Activated CD8-positive, alpha-beta memory T cell treated with anti-CD3 and anti-CD28 coated beads for 36 hours (primary cell): ENCODE measurements at regions not wholly inside any gene's neighbourhood (a gene's known extent, or its start where the extent isn't known, plus 50 kb on each side); places are given as distances from the start of the nearest gene placed in this dataset.

Source experiments
- CTCF ChIA-PET: fragments of 350-600 bp; sonication (Branson Sonifier 250); formaldehyde crosslinking; loops from one replicate; lab custom pipeline; 2021; ENCODE audit warnings: antibody characterized with exemption; lab: Charles Lee
- POLR2A ChIA-PET: fragments of 350-600 bp; sonication (Branson Sonifier 250); formaldehyde crosslinking; loops from one replicate; lab custom pipeline; 2021; ENCODE audit warnings: antibody characterized with exemption; lab: Charles Lee

DNA sequence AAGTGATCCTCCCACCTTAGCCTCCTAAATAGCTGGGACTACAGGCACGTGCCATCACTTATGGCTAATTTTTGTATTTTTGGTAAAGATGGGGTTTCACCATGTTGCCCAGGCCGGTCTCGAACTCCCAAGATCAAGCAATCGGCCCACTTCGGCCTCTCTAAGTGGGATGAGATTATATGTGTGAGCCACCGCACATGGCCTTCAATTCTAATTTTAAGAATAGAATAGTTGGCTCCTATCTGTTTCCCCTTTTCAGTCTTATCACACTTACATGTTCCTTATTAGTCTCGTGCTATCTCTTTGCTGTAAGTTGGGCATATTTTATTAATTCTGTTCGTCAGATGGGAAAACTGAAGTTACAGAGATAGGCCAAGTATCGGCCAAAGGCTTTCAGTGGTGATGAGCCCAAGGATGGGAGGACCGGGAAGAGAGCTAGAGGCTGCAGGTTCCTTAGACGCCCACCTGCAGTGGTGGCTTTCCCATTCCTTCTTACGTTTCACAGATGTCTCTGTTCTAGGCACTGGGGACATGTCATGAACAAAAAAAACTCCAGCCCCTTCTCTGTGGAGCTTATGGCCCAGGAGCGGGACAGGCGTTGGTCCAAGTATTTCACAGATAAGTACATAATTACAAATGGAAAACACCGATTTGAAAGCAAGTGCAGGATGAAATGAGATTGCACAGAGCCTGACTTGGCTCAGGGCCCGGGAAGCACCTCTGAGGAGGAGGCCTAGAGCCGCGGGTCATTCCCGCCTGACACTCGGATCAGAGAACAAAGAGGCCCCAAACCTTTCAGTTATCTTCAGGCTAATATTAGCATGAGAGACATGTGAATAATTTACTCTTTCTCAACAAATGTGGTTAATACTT, 91.1 kb upstream of the KLF13 start:
- ChIA-PET CTCF (no interaction called here), POLR2A (no interaction called here)

DNA sequence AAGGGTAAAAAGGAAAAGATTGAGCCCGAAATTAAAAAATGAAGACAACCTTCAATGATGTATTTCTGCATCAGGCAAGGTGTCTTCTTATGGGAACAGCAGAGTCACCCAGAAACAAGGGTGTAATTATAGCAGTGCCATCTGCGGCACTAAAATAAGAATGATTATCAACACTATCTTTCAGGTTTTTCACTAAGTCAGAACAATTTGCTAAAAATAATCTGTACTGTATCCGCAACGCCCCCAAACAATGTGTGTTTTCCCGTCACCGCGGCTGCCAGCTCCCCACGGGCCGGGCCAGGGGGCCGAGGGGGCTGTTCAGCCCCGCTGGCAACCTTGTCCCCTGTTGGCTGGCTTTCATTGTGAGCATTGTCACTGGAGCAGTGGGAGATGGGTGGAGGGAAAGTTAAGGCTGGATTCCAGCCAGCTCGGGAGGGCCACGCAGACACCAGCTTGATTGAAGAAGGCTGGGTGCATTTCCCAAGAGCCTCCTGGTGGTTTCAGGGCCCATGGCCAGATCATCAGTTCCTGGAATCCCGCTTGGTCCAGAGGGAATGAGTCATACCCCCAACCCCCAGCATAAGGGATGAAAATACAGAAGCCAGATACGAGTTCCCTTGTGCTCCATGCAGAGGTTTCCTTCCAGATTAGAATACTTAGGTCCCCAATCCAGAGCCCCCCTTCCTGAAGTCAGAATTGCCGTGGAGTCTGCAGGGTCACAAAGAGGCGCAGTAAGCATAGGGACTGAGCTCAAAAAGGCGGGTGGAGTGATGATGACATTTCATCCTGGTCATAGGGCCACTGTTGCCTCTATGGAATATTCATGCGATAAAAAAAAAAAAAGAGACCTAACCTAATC, 90.2 kb upstream of the KLF13 start:
- POLR2A ChIA-PET = interaction anchor here (0.6 kb wide), 1 partner anchor 153 kb away, joined by 4 read pairs; no protein-coding TSS in a partner anchor
- CTCF ChIA-PET = interaction anchor here (0.7 kb wide), 1 partner anchor 67 kb away, joined by 4 read pairs; no protein-coding TSS in a partner anchor

GRCh38 chr15:31237043-31237324, 89.7 kb upstream of the KLF13 start:
- CTCF ChIA-PET = interaction anchor here (0.7 kb wide), 1 partner anchor 66 kb away, joined by 4 read pairs; no protein-coding TSS in a partner anchor
- POLR2A ChIA-PET = interaction anchor here (0.6 kb wide), 1 partner anchor 152 kb away, joined by 4 read pairs; no protein-coding TSS in a partner anchor

DNA sequence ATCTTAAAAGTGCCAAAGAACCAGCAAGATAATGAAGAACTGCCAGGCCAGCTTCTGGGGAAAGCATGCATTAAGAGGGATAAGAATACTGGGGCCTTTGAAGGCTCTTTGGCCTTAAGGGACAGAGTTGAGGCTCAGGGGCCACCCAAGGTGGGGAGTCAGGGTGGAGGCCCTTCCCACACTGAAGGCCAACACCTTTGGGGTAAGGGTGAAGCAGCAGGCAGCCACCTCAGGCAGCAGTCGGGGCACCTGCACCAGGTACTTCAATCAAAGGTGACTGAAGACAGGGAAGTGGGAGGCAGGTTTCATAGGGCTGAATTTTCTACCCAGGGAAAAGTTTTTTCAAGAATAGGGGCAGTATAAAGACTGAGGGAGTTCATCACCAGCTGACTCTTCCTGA, 87.7 kb upstream of the KLF13 start:
- POLR2A ChIA-PET = no interaction called here
- CTCF ChIA-PET = interaction anchor here (0.6 kb wide), 1 partner anchor 18 kb away, joined by 4 read pairs; no protein-coding TSS in a partner anchor

- ChIA-PET CTCF (no interaction called here), POLR2A (no interaction called here)
Observed at GRCh38 chr15:31239409-31239808, 87.2 kb upstream of the KLF13 start.

DNA sequence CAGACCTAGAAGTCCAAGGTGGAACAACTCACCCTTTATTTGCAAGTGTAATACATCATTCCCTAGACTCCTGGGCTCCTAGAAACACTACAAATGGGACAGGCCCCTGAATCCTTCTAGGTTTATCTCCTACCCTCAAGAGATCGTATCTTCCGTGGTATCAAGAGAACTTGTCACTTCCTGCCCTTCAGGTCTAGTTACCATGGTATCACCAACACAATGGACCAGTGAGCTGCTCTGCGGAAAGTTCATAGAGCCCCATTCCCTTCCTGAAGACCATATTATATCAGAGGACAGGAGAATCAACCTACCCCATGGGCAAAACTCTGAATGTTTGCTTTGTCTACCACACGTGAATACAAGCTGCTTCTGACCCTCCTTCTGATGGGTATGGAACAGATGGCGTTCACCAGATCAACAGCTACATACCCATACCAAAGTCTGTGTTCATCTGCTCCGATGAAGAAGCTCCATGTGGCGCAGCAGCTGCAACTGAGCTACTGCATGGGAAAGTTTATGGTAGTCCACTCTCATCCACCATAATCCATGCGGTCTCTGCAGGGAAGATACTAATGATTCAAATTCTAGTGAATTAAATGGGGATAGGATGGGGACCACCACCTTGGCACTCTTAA, 84.6 kb upstream of the KLF13 start:
- ChIA-PET CTCF (no interaction called here), POLR2A (interaction anchor here (1.5 kb wide), 1 partner anchor 22 kb away, joined by 3 read pairs; no protein-coding TSS in a partner anchor)

DNA sequence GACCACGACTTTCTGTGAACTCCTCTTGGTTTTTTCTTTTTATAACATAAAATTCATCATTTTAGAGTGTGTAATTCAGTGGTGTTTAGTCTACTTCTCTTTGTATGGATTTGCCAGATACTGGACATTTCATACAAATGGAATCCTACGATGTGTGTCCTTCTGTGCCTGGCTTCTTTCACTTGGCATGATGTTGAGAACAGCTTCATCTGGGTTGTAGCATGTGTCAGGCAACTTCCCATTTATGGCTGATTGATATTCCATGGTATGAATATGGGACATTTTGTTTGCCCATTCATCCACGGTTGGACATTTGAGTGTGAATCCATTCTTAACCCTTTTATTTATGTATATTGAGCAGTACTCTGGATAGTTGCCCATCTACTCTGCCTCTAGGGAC, 82.7 kb upstream of the KLF13 start:
- POLR2A ChIA-PET = no interaction called here
- CTCF ChIA-PET = no interaction called here

GRCh38 chr15:31245135-31245689, 81.4 kb upstream of the KLF13 start:
- POLR2A ChIA-PET = no interaction called here

GRCh38 chr15:31245756-31246155, 80.9 kb upstream of the KLF13 start:
- ChIA-PET POLR2A (no interaction called here), CTCF (no interaction called here)

More at GRCh38 chr15:31245135-31245689, 81.4 kb upstream of the KLF13 start:
- CTCF ChIA-PET = no interaction called here

DNA sequence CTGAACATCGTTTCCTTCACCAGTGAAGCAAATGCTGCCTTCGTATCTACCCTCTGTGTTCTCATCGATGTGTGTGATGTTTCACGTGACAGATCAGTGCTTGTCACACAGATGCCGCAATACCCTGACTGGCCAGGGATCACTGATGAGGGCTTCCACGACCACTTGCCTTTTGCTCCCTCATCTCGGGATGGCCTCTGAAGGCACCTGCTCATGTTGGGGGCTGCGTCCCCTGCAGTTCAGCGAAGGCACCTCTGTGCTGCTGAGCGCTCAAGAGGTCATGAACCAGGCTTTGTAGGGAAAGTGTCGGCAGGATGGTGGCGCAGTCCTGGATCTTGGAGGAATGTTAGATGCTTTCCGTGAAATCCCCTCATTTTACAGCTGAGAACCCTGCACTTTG, 79.2 kb upstream of the KLF13 start:
- CTCF ChIA-PET = no interaction called here
- POLR2A ChIA-PET = no interaction called here

GRCh38 chr15:31248263-31248662, 78.4 kb upstream of the KLF13 start:
- POLR2A ChIA-PET = no interaction called here
- CTCF ChIA-PET = no interaction called here

DNA sequence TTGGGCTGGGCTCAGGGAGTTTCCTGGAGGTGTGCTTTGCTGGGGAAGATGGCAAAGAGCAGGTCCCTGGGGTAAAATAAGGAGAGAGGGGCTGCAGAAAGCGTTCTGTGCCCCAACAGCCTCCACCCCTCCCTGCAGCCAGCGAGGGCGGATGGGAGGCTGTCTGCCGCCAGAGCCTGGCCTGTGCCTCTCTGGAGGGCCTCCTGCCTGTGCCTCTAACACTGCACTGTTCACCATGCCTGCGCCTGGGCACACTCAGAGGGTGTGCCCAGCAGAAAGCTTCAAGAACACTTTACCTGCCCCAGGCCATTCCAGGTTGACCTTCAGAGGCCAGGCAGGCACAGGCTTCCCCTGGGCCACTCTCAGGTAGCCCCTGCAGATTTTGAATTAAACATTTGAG, 77.7 kb upstream of the KLF13 start:
- CTCF ChIA-PET = no interaction called here
- POLR2A ChIA-PET = no interaction called here

DNA sequence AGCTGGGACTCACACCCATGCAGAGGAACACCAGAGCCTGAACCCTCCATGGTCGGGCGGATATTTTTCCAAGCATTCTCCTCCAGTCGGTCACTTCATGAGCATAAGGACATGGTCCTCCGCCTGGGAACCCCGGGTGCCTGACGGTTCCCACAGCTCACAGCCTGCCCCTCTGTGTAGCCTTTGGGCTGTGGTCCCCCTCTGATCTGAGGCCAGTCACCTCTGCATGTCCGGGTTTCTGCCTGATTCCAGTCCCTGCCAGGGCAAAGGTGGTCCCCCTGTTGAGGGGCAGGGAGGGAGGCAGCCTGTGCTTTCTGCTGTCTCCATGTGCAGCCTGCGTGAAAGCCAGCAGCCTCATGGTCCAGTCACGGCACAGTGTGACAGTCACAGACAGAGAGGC, 76.6 kb upstream of the KLF13 start:
- ChIA-PET CTCF (no interaction called here), POLR2A (no interaction called here)

DNA sequence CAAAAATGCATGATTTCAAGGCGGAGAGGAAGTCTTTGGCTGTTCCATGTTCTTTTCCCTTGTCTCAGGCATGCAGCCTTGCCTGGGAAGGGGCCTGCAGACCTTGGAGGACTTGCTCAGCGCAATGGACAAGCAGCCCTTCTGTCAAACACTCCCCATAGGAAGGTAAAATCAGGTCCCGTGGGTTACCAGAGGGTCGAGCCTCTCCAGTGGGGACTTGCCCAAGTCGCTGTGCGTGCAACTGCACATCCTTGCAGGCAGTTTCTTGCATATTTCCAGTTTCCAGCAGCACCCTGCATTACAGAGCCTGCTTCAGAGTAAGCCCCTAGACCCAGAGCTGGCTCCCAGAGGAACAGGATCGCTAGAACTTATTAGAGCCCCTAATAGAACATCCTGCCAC, 75.5 kb upstream of the KLF13 start:
- POLR2A ChIA-PET = no interaction called here
- CTCF ChIA-PET = no interaction called here

DNA sequence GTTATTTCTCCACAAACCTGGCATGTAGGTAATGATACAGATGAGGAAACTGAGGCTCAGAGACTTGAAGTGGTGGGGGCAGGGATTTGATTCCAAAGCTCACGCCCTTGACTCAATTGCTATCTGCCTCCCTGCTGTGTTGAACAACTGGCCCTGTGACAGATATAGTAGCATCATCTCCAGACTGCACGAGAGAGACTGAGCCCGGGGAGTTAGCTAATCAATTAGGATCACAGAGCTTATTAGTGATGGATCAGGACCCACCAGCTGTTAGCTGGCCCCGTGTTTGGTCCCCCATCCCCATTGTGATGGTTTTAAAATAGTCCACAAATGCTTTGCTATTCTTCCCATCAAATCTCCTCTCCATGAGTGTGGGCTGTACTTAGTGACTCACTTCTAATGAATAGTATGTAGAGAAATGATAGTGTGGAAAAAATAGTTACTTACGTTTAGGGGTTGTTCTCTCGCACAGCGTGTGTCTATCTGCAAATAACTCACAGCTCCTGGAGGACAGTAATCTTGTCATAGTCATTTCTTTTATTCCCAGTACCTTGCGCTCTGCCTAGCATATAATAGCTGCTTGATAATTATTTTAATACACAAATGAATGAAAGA, 74.4 kb upstream of the KLF13 start:
- CTCF ChIA-PET = no interaction called here
- POLR2A ChIA-PET = interaction anchor here (0.6 kb wide), 1 partner anchor 12 kb away, joined by 3 read pairs; no protein-coding TSS in a partner anchor

GRCh38 chr15:31254431-31255175, 72.0 kb upstream of the KLF13 start:
- CTCF ChIA-PET = interaction anchor here (0.7 kb wide), 1 partner anchor 40 kb away, joined by 3 read pairs; no protein-coding TSS in a partner anchor
- POLR2A ChIA-PET = no interaction called here

DNA sequence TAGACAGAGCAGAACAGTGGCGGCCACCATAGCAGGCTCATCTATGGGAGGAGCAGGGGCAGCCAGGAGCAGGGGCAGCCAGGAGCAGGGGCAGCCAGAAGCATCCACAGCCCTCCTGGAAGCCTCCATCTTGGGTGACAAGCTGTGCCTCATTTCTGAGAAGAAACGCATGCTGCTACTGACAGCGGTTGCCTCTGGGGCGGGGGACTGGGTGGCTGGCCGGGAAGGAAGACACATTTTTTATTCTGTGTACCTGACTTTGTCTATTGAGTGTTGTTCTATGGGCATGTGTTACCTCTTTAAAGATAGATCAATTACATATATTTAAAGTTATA, 71.5 kb upstream of the KLF13 start:
- ChIA-PET CTCF (interaction anchor here (0.7 kb wide), 1 partner anchor 40 kb away, joined by 3 read pairs; no protein-coding TSS in a partner anchor), POLR2A (no interaction called here)

GRCh38 chr15:31255732-31256377, 70.8 kb upstream of the KLF13 start:
- ChIA-PET POLR2A (no interaction called here), CTCF (interaction anchor here (1.4 kb wide), 1 partner anchor 10 kb away, joined by 3 read pairs; no protein-coding TSS in a partner anchor)
